GM18870 (cell line): ENCODE measurements at regions not wholly inside any gene's neighbourhood (a gene's known extent, or its start where the extent isn't known, plus 50 kb on each side); places are given as distances from the start of the nearest gene placed in this dataset.
"Not testable (repeated sequence)": the region's sequence is repeated elsewhere in the genome, so short reads cannot be mapped to it uniquely, and the experiment has no call there.

ENCODE experiments used
- ATAC-seq: cut with Tn5 transposase; IDR thresholded peaks from one replicate; pipeline ENCODE4 v1.9.1; 2021; ENCODE audit warnings: moderate library complexity; ENCODE audit not compliant: unreplicated experiment

- ATAC-seq = no peak
These were observed 136.1 kb upstream of the MYO3A start for GRCh38 chr10:25797888-25798429.

- ATAC-seq = no peak
These were observed 129.5 kb upstream of the MYO3A start for GRCh38 chr10:25804505-25804904.

- ATAC-seq = no peak
These were observed 128.0 kb upstream of the MYO3A start for GRCh38 chr10:25805986-25806385.

GRCh38 chr10:25808372-25808771 lies 125.7 kb upstream of the MYO3A start:
- ATAC-seq = no peak

GRCh38 chr10:25811052-25811685 lies 122.9 kb upstream of the MYO3A start:
- no peak for ATAC-seq

- no peak for ATAC-seq
These were observed 120.5 kb upstream of the MYO3A start for GRCh38 chr10:25813511-25813910.

GRCh38 chr10:25815236-25815635 lies 118.8 kb upstream of the MYO3A start:
- no peak for ATAC-seq

- no peak for ATAC-seq
These were observed 117.8 kb upstream of the MYO3A start for GRCh38 chr10:25815999-25816768.

- ATAC-seq = no peak
These were observed 116.8 kb upstream of the MYO3A start for GRCh38 chr10:25817200-25817599.

GRCh38 chr10:25818751-25819150 lies 115.3 kb upstream of the MYO3A start:
- no peak for ATAC-seq

GRCh38 chr10:25820472-25820871 lies 113.6 kb upstream of the MYO3A start:
- ATAC-seq = no peak

GRCh38 chr10:25820874-25821273 lies 113.2 kb upstream of the MYO3A start:
- ATAC-seq = peak; percentile 57

- ATAC-seq = no peak
These were observed 110.0 kb upstream of the MYO3A start for GRCh38 chr10:25824050-25824449.

- no peak for ATAC-seq
These were observed 105.6 kb upstream of the MYO3A start for GRCh38 chr10:25828475-25828874.

- ATAC-seq = no peak
These were observed 102.9 kb upstream of the MYO3A start for GRCh38 chr10:25831080-25831479.

GRCh38 chr10:25839683-25840082 lies 94.3 kb upstream of the MYO3A start:
- ATAC-seq = no peak

GRCh38 chr10:25840875-25841274 lies 93.2 kb upstream of the MYO3A start:
- ATAC-seq = not testable (repeated sequence)

GRCh38 chr10:25842146-25842545 lies 91.9 kb upstream of the MYO3A start:
- ATAC-seq = no peak

- no peak for ATAC-seq
These were observed 90.4 kb upstream of the MYO3A start for GRCh38 chr10:25843551-25844170.

- not testable (repeated sequence) for ATAC-seq
These were observed 89.3 kb upstream of the MYO3A start for GRCh38 chr10:25844716-25845115.

- no peak for ATAC-seq
These were observed 84.8 kb upstream of the MYO3A start for GRCh38 chr10:25849268-25849667.

- no peak for ATAC-seq
These were observed 84.0 kb upstream of the MYO3A start for GRCh38 chr10:25849988-25850387.
